ENCODE measurements at regions not wholly inside any gene's neighbourhood (a gene's known extent, or its start where the extent isn't known, plus 50 kb on each side); places are given as distances from the start of the nearest gene placed in this dataset.
"Not testable (repeated sequence)": the region's sequence is repeated elsewhere in the genome, so short reads cannot be mapped to it uniquely, and the experiment has no call there.

DNA sequence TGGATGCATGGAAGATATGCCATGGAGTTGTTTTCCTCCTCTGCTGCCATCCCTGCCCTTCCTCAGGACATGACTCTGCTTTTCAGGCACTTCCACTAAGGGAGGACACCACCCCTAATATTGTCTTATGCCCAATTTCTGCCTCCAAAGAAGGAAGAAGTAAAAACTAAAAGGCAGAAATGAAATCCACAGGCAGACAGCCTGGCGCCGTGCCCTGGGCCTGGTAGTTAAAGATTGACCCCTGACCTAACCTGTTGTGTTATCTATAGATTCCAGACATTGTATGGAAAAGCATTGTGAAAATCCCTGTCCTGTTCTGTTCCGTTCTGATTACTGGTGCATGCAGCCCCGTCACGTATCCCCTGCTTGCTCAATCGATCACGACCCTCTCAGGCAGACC lies 80.1 kb upstream of the PLAC8 start:
- TF ChIP-seq POLR2A (IDR thresholded peaks at IDR 0.05) = not testable (repeated sequence)
- TF ChIP-seq, protein P1, sequence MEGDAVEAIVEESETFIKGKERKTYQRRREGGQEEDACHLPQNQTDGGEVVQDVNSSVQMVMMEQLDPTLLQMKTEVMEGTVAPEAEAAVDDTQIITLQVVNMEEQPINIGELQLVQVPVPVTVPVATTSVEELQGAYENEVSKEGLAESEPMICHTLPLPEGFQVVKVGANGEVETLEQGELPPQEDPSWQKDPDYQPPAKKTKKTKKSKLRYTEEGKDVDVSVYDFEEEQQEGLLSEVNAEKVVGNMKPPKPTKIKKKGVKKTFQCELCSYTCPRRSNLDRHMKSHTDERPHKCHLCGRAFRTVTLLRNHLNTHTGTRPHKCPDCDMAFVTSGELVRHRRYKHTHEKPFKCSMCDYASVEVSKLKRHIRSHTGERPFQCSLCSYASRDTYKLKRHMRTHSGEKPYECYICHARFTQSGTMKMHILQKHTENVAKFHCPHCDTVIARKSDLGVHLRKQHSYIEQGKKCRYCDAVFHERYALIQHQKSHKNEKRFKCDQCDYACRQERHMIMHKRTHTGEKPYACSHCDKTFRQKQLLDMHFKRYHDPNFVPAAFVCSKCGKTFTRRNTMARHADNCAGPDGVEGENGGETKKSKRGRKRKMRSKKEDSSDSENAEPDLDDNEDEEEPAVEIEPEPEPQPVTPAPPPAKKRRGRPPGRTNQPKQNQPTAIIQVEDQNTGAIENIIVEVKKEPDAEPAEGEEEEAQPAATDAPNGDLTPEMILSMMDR (IDR thresholded peaks at IDR 0.05) = not testable (repeated sequence)
